ENCODE measurements at regions not wholly inside any gene's neighbourhood (a gene's known extent, or its start where the extent isn't known, plus 50 kb on each side); places are given as distances from the start of the nearest gene placed in this dataset.
A peak's percentile ranks its signal among the peaks of the same experiment; 100 is the strongest.

GRCh38 chr2:237222601-237223041 lies 136.9 kb downstream of the COPS8 start:
- DNase-seq (ENCODE audit: low spot score): no peak
- TF ChIP-seq CTCF (IDR thresholded peaks at IDR 0.05): no peak
- no peak for ATAC-seq (ENCODE audit: low FRiP score)

GRCh38 chr2:237223201-237223861 lies 137.6 kb downstream of the COPS8 start:
- TF ChIP-seq CTCF (IDR thresholded peaks at IDR 0.05): no peak
- no peak for DNase-seq (ENCODE audit: low spot score)
- ATAC-seq (ENCODE audit: low FRiP score): peak; percentile 21

GRCh38 chr2:237227190-237227589 lies 141.5 kb downstream of the COPS8 start:
- ATAC-seq (ENCODE audit: low FRiP score) (no peak), DNase-seq (ENCODE audit: low spot score) (no peak)
- no peak for TF ChIP-seq CTCF (IDR thresholded peaks at IDR 0.05)

- no peak for TF ChIP-seq CTCF (IDR thresholded peaks at IDR 0.05)
- ATAC-seq (ENCODE audit: low FRiP score): no peak
Observed at GRCh38 chr2:237227592-237228280, 142.0 kb downstream of the COPS8 start.

GRCh38 chr2:237228281-237228625 lies 142.6 kb downstream of the COPS8 start:
- DNase-seq (ENCODE audit: low spot score) (no peak), ATAC-seq (ENCODE audit: low FRiP score) (no peak)
- no peak for TF ChIP-seq CTCF (IDR thresholded peaks at IDR 0.05)

More at GRCh38 chr2:237227592-237228280, 142.0 kb downstream of the COPS8 start:
- DNase-seq (ENCODE audit: low spot score): no peak

- DNase-seq (ENCODE audit: low spot score) (no peak), ATAC-seq (ENCODE audit: low FRiP score) (no peak)
- no peak for TF ChIP-seq CTCF (IDR thresholded peaks at IDR 0.05)
Observed at GRCh38 chr2:237229905-237230304, 144.2 kb downstream of the COPS8 start.

GRCh38 chr2:237230355-237230754 lies 144.7 kb downstream of the COPS8 start:
- no peak for DNase-seq (ENCODE audit: low spot score)
- ATAC-seq (ENCODE audit: low FRiP score): no peak
- TF ChIP-seq CTCF (IDR thresholded peaks at IDR 0.05): no peak
